Lower lobe of right lung (tissue), 2 donors: ENCODE measurements at regions not wholly inside any gene's neighbourhood (a gene's known extent, or its start where the extent isn't known, plus 50 kb on each side); places are given as distances from the start of the nearest gene placed in this dataset.
A peak's percentile ranks its signal among the peaks of the same experiment; 100 is the strongest.

ENCODE experiments used
- ATAC-seq, 2 donors: fragments of 200-7000 bp; cut with Tn5 transposase; one replicate each; pipeline ENCODE4 v1.9.1; 2020 to 2022; ENCODE audit warnings: mild to moderate bottlenecking in 2 of 2, moderate library complexity in 2 of 2
- DNase-seq: peaks from one replicate; pipeline ENCODE4 v3.0.0-alpha.2; 2020
- H3K27ac ChIP-seq: fragments of 200-600 bp; one replicate; pipeline ENCODE4 v1.8.0; 2022
- H3K27me3 ChIP-seq: fragments of 200-600 bp; one replicate; pipeline ENCODE4 v1.8.0; 2022; ENCODE audit warnings: low read depth
- H3K36me3 ChIP-seq: fragments of 200-600 bp; one replicate; pipeline ENCODE4 v1.8.0; 2022; ENCODE audit warnings: mild to moderate bottlenecking
- H3K4me1 ChIP-seq: fragments of 200-600 bp; one replicate; pipeline ENCODE4 v1.8.0; 2022
- H3K4me3 ChIP-seq: fragments of 200-600 bp; one replicate; pipeline ENCODE4 v1.8.0; 2022; ENCODE audit warnings: mild to moderate bottlenecking
- H3K9me3 ChIP-seq: fragments of 200-600 bp; one replicate; pipeline ENCODE4 v1.8.0; 2022
- CTCF ChIP-seq: fragments of 200-600 bp; IDR thresholded peaks from one replicate; pipeline ENCODE4 v1.8.0; 2022; ENCODE audit warnings: antibody characterized with exemption, mild to moderate bottlenecking
- intact Hi-C: fragments of 100-400 bp; cut with DNase I; formaldehyde crosslinking; loops from one replicate; pipeline ENCODE4 v1.11.0; 2022
- donor health status: DM: no; HTN: yes; CAD: no; lungs with severe emphysema.

GRCh38 chr10:124224331-124225028, 131.1 kb upstream of the CHST15 start:
- no peaks in the 10 kb centered on the region for H3K36me3 ChIP-seq
- DNase-seq: no peak
- H3K9me3 ChIP-seq: no peaks in the 10 kb centered on the region
- TF ChIP-seq CTCF: no peak
- peaks cover 5% of the 10 kb centered on the region for H3K27me3 ChIP-seq
- no peak overlapping the region for H3K4me3 ChIP-seq
- no peak overlapping the region for H3K27ac ChIP-seq
- intact Hi-C loops: no loop called here
- ATAC-seq: no peak
- peaks cover 13% of the 10 kb centered on the region for H3K4me1 ChIP-seq

DNA sequence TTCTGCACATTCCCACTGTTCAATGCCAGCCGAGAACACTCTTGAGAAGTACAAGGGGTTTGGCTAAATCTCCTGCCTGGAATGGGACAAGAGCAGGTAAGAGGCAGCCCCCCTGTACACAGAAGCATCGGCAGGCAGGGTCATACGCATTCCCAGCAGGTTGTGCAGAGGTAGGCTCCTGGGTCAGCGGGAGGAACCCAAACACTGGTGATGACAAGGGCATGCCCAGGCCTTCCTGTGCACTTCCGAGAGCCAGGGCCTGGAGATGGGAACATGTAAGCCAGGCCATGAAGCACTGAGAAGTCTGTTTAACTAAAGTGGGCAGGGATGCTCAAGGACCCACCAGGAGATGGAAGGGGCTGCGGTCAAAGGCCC, 130.3 kb upstream of the CHST15 start:
- H3K4me1 ChIP-seq: peaks cover 13% of the 10 kb centered on the region
- ATAC-seq: no peak
- no peak overlapping the region for H3K27ac ChIP-seq
- peaks cover 5% of the 10 kb centered on the region for H3K27me3 ChIP-seq
- TF ChIP-seq CTCF: no peak
- H3K4me3 ChIP-seq: no peak overlapping the region
- no peaks in the 10 kb centered on the region for H3K9me3 ChIP-seq
- no peak for DNase-seq
- intact Hi-C loops: no loop called here
- H3K36me3 ChIP-seq: no peaks in the 10 kb centered on the region

DNA sequence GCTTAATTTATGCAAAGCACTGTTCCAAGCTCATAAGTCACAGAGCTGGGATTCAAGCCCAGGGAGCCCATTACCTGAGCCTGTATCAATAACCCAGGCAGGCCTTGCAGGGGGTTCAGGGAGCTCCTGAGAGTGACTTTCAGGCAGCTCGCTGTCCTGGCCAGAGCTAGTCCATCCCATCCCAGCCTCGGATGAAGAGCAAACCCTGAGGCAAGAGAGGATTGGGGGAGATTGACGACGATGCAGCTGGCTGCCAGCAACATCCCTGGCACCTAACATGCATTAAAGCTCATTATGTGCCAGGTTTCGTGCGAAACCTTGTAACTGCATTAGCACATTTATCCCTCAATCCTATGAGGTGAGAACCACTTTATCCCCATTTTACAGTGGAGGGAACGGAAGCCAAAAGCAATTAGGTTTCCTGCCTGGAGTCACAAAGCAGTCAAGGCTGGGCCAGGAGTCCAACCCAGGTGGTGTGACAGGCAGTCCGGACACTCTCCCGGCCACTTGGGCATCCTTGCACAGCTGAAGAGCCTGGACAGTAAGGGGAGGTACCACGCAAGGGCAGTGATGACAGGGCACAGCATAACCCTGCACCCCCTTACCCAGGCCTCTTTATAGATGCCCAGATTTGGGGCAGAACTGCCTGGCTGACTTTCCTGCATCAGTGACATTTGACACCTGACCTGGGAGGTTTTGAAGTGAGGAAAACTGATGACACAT, 129.8 kb upstream of the CHST15 start:
- no peak for TF ChIP-seq CTCF
- H3K27me3 ChIP-seq: peaks cover 5% of the 10 kb centered on the region
- H3K27ac ChIP-seq: no peak overlapping the region
- intact Hi-C loops: no loop called here
- ATAC-seq: no peak
- no peak for DNase-seq
- no peak overlapping the region for H3K4me3 ChIP-seq
- peaks cover 13% of the 10 kb centered on the region for H3K4me1 ChIP-seq
- H3K36me3 ChIP-seq: no peaks in the 10 kb centered on the region
- no peaks in the 10 kb centered on the region for H3K9me3 ChIP-seq

GRCh38 chr10:124222318-124222987, 129.1 kb upstream of the CHST15 start:
- H3K4me1 ChIP-seq: peaks cover 13% of the 10 kb centered on the region
- H3K27me3 ChIP-seq: peaks cover 5% of the 10 kb centered on the region
- ATAC-seq: no peak
- DNase-seq: no peak
- no peaks in the 10 kb centered on the region for H3K36me3 ChIP-seq
- no peak overlapping the region for H3K4me3 ChIP-seq
- no peaks in the 10 kb centered on the region for H3K9me3 ChIP-seq
- TF ChIP-seq CTCF: no peak
- intact Hi-C loops: no loop called here
- H3K27ac ChIP-seq: no peak overlapping the region

DNA sequence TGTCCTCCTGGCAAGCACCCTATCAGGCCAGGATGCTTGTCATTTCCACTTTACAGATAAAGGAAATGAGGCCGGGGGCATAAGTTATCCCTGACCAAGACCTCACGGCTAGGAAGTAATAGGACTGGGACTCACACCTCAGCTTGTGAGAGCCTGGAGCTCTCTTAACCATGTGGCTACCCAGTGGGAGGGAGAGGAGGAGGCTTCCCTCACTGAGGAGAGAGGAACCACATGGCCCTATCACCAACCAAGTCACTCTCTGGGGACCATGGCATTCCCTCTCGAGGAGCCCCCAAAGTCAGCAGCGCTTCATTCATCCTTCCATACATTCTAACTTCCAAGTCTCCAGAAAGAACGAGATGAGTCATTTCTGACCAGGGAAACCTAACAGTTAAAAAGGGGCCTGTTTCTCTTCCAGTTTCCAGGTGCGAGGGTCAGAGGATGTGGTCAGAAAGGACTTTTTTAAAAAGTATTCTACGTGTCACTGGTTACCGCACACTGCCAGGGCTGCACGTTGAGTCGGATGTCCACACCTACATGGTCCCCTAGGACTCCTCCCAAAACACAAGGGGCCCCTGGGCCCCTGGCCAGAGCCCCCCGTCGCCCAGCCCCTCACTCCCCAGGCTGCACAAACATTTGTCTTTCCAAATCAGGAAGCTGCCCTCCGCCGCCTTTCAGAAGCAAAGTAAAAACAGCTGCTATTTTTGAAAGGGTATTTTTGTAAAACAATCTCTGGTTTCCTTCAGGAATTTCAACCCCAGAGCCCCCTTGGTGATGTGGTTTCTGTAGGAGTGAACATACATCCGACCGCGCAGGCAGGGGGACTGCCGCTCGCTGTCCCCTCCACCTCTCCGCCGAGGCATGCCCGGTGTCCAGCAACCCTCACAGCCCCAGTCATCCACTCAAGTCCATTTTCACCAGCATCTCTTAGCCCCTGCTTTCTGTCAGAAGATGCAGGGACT, 128.2 kb upstream of the CHST15 start:
- DNase-seq: no peak
- H3K27ac ChIP-seq: peak overlapping the region; percentile 59
- ATAC-seq: peak in 1 of 2 donors; percentile 10

More for the DNA sequence above, 128.2 kb upstream of the CHST15 start:
- Histone ChIP-seq H3K4me1 (peaks cover 13% of the 10 kb centered on the region), H3K36me3 (no peaks in the 10 kb centered on the region), H3K9me3 (no peaks in the 10 kb centered on the region), H3K4me3 (no peak overlapping the region), H3K27me3 (peaks cover 5% of the 10 kb centered on the region)
- intact Hi-C loops: no loop called here
- no peak for TF ChIP-seq CTCF
